Pancreas (tissue), 10 donors: ENCODE measurements at regions not wholly inside any gene's neighbourhood (a gene's known extent, or its start where the extent isn't known, plus 50 kb on each side); places are given as distances from the start of the nearest gene placed in this dataset.

Experiments
- ATAC-seq, 4 donors: fragments of 200-7000 bp; cut with Tn5 transposase; one replicate each; pipeline versions ENCODE4 v1.8.0 to v1.9.1; 2020; ENCODE audit warnings: mild to moderate bottlenecking in 4 of 4, moderate library complexity in 4 of 4
- DNase-seq, 6 donors: peaks; one replicate each; pipeline ENCODE4 v3.0.0-alpha.2; 2020
- FAIRE-seq: peaks from 2 replicates; lab custom pipeline; 2012; peaks lifted over from hg19 to GRCh38; lab: Jason Lieb, UNC
- H3K27ac ChIP-seq, 4 donors: fragments of 200-600 bp; sonication (generic); 1 replicate in 3 of 4; 2 replicates in 1 of 4; pipeline versions ENCODE4 v1.5.0 to v1.8.0; 2020
- H3K27me3 ChIP-seq, 4 donors: fragments of 200-600 bp; one replicate each; pipeline ENCODE4 v1.8.0; 2021
- H3K36me3 ChIP-seq, 3 donors: fragments of 200-600 bp; sonication (generic) in 1 of 3; one replicate each; pipeline versions ENCODE4 v1.5.0 to v1.8.0; 2020 to 2021
- H3K4me1 ChIP-seq, 3 donors: fragments of 200-600 bp; one replicate each; pipeline ENCODE4 v1.8.0; 2021
- H3K4me3 ChIP-seq, 4 donors: fragments of 200-600 bp; sonication (generic) in 2 of 4; one replicate each; pipeline versions ENCODE4 v1.5.0 to v1.8.0; 2020 to 2021
- H3K9me3 ChIP-seq, 4 donors: fragments of 200-600 bp; one replicate each; pipeline ENCODE4 v1.8.0; 2021
- WGBS, 2 donors: extraction: QIAGEN DNeasy Blood & Tissue Kit; methylation state at CpG; one replicate each; pipeline ENCODE4 v1.1.7; 2013; 5-methylcytosine and 5-hydroxymethylcytosine counted together
- intact Hi-C, 3 donors: fragments of 100-400 bp; cut with DNase I; formaldehyde crosslinking; loops; one replicate each; pipeline versions ENCODE4 v1.11.1 to v1.14.2; 2022
- TF ChIP-seq, protein P1 (sequence below), 4 donors: fragments of 200-600 bp; sonication (generic) in 3 of 4; IDR thresholded peaks; one replicate each; pipeline versions ENCODE4 v1.5.0 to v1.8.0; 2021; ENCODE audit warnings: antibody characterized with exemption in 4 of 4
- donor health status: healthy with polysubstance abuse.
- donor health status: DM: no; HTN: no; CAD: no; lungs with moderate emphysema.
- donor health status: DM: no; HTN: no; CAD: no.
- donor health status: control.
- donor health status: control.
- donor health status: Bipolar disorder and iron deficiency.
- donor health status: DM: yes; HTN: yes; CAD: no.
- donor health status: DM: no; HTN: no; CAD: no.
- donor health status: DM: no; HTN: no; CAD: no.
- donor health status: DM: yes; HTN: yes; CAD: no.

DNA sequence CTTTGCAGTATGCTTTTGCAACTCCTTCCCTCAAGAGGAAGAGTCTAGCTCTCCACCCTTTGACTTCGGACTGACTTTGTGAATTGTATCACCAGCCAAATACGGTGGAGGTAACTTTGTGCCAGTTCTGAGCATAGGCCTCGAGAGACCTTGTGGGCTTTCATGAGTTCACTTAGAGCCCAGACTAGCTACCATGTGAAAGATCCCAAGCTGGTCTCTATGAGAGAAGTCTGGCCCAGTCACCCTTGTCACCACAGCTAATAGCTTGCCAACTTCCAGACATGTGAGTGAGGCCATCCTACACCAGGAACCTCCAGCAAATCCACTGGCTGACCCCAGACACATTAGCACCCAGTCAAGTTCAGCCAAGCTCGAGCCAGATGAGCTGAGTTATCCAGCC, 72.2 kb upstream of the EXOC4 start:
- no peak overlapping the region for H3K27ac ChIP-seq
- intact Hi-C loops, result no loop called here

DNA sequence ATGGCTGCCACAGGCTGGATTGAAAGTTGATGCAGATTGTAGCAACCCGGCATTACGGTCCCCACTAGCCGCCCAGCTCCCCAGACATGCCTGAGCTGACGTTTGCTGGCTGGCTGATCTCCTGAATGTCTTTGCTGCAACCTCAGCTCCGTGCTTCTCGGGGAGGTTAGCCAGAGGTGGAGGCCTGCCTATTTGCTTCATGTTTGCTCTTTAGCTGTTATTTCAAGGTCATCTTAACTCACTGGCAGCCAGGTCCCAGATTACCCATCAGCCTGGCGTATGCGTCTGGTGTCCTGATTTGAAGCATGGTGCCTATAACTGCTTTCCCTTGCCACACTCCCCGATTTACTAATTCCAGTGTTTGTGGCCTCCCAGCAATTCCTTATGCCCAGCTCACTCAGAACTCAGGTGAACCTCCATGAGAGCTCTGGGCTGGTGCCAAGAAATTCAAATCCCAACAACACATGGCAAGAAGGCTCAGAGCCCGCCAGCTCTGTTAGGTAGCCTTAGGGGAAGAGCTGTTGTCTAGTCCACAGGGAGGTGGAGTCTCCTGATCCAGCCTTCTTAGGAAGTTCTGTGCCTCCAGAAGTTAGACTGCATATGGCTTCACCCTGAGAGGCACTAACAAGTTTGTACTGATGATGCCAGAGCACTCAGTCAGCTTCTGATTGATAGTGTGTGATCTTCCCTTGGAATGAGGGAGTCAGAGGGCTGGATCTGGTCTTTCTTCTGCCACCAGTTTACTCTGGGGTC, 69.7 kb upstream of the EXOC4 start:
- Histone ChIP-seq H3K27me3 (no peaks in the 10 kb centered on the region), H3K36me3 (no peaks in the 10 kb centered on the region), H3K9me3 (no peaks in the 10 kb centered on the region), H3K27ac (no peak overlapping the region), H3K4me1 (no peaks in the 10 kb centered on the region), H3K4me3 (no peak overlapping the region)
- TF ChIP-seq, protein P1, sequence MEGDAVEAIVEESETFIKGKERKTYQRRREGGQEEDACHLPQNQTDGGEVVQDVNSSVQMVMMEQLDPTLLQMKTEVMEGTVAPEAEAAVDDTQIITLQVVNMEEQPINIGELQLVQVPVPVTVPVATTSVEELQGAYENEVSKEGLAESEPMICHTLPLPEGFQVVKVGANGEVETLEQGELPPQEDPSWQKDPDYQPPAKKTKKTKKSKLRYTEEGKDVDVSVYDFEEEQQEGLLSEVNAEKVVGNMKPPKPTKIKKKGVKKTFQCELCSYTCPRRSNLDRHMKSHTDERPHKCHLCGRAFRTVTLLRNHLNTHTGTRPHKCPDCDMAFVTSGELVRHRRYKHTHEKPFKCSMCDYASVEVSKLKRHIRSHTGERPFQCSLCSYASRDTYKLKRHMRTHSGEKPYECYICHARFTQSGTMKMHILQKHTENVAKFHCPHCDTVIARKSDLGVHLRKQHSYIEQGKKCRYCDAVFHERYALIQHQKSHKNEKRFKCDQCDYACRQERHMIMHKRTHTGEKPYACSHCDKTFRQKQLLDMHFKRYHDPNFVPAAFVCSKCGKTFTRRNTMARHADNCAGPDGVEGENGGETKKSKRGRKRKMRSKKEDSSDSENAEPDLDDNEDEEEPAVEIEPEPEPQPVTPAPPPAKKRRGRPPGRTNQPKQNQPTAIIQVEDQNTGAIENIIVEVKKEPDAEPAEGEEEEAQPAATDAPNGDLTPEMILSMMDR (IDR thresholded peaks at IDR 0.05), result no peak
- ATAC-seq, result peak; percentile 41 to 85 (median 66)
- WGBS, 2 donors, result 39 to 40% methylated on average over 10 of the region's 10 CpGs
- FAIRE-seq, result no peak
- peak in 4 of 6 donors; percentile 15 to 32 (median 20) for DNase-seq
- intact Hi-C loops, result no loop called here

More for the DNA sequence above, 72.2 kb upstream of the EXOC4 start:
- no peak overlapping the region for H3K4me3 ChIP-seq
- WGBS, 2 donors, result 87 to 94% methylated on average over 4 of the region's 4 CpGs
- no peaks in the 10 kb centered on the region for H3K4me1 ChIP-seq
- TF ChIP-seq, protein P1 (IDR thresholded peaks at IDR 0.05), result no peak
- ATAC-seq (no peak), FAIRE-seq (no peak), DNase-seq (no peak)
- no peaks in the 10 kb centered on the region for H3K9me3 ChIP-seq
- H3K36me3 ChIP-seq, result no peaks in the 10 kb centered on the region
- H3K27me3 ChIP-seq, result no peaks in the 10 kb centered on the region

DNA sequence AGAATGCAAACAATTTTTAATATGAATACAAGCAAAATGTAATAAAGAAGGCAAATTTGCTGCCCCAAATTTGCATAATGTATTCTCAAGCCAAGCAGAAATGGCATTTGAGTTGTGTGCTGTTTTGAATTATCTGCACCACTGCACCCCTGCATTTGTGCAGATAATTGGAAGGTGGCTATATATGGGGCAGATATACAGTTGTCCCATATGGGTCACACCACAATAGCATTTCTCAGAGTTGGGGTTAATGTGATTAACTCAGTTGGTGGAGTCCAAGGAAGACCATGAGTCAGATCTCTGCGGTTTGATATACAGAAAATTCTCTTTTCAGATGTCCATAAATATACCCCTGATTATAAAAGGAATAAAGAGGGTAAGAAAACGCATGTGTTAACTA, 68.9 kb upstream of the EXOC4 start:
- no peak for FAIRE-seq
- TF ChIP-seq, protein P1 (IDR thresholded peaks at IDR 0.05), result no peak
- ATAC-seq, result no peak

DNA sequence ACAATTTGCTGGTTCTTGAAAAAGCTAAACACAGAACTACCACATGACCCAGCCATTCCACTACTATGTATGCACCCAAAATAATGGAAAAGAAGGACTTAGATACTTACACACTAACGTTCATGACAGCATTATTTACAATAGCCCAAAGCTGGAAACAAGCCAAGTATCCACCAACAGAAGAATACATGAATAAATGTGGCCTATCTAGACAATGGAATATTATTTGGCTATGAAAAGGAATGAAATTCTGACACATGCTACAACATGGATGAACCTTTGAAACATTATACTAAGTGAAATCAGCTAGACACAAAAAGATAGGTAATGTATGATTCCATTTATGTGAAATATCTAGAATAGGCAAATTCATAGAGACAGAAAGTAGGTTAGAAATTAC, 67.4 kb upstream of the EXOC4 start:
- no peak for FAIRE-seq
- TF ChIP-seq, protein P1 (IDR thresholded peaks at IDR 0.05), result no peak
- no peak overlapping the region for H3K4me3 ChIP-seq
- no peak for DNase-seq
- no peaks in the 10 kb centered on the region for H3K36me3 ChIP-seq
- 26 to 41% methylated on average over 1 of the region's 1 CpG for WGBS, 2 donors
- H3K27ac ChIP-seq, result no peak overlapping the region
- H3K27me3 ChIP-seq, result no peaks in the 10 kb centered on the region
- intact Hi-C loops, result no loop called here
- ATAC-seq, result no peak
- H3K4me1 ChIP-seq, result no peaks in the 10 kb centered on the region
- no peaks in the 10 kb centered on the region for H3K9me3 ChIP-seq

More for the DNA sequence above, 68.9 kb upstream of the EXOC4 start:
- intact Hi-C loops, result no loop called here
- H3K27me3 ChIP-seq, result no peaks in the 10 kb centered on the region
- no peak overlapping the region for H3K27ac ChIP-seq
- no peaks in the 10 kb centered on the region for H3K9me3 ChIP-seq
- no peaks in the 10 kb centered on the region for H3K4me1 ChIP-seq
- no peak for DNase-seq
- 63 to 66% methylated on average over 2 of the region's 2 CpGs for WGBS, 2 donors
- H3K4me3 ChIP-seq, result no peak overlapping the region
- H3K36me3 ChIP-seq, result no peaks in the 10 kb centered on the region

DNA sequence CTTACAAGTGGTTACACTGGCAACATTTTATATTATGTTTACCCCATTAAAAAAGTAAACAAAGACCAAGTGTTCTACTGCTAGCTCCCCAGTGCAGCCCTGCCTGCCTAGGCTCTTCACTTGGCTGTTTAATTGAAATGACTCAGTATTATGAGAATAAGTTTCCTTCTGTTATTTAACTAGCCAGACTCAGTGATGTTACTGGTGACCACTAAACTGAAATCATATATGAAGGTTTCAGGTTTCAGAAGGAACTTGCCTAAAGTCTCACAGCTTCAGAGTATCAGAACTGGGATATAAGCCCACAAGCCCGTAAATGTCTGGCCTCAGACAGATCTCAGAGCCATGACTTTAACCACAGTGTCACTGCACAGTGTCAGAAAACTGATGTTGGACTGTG, 66.8 kb upstream of the EXOC4 start:
- FAIRE-seq, result no peak
- no peak overlapping the region for H3K27ac ChIP-seq
- no peaks in the 10 kb centered on the region for H3K36me3 ChIP-seq
- no peaks in the 10 kb centered on the region for H3K9me3 ChIP-seq
- intact Hi-C loops, result no loop called here
- no peaks in the 10 kb centered on the region for H3K4me1 ChIP-seq
- no peak for ATAC-seq
- DNase-seq, result no peak
- TF ChIP-seq, protein P1 (IDR thresholded peaks at IDR 0.05), result no peak
- no peak overlapping the region for H3K4me3 ChIP-seq
- no peaks in the 10 kb centered on the region for H3K27me3 ChIP-seq
- 92 to 97% methylated on average over 1 of the region's 1 CpG for WGBS, 2 donors
